PC-3 (cell line): ENCODE measurements at regions not wholly inside any gene's neighbourhood (a gene's known extent, or its start where the extent isn't known, plus 50 kb on each side); places are given as distances from the start of the nearest gene placed in this dataset.

ENCODE experiments used
- CTCF ChIP-seq: fragments of 300-600 bp; sonication (generic); conservative IDR thresholded peaks from 2 replicates; pipeline ENCODE4 v1.5.1; 2017; ENCODE audit warnings: antibody characterized with exemption, low read depth, mild to moderate bottlenecking, low read length
- EZH2 ChIP-seq: fragments of 300-600 bp; sonication (generic); IDR thresholded peaks from one replicate; pipeline ENCODE4 v1.6.1; 2017; ENCODE audit warnings: antibody characterized with exemption, mild to moderate bottlenecking, low read length; ENCODE audit not compliant: unreplicated experiment
- EZH2phosphoT487 ChIP-seq: fragments of 300-600 bp; sonication (generic); IDR thresholded peaks from 2 replicates; pipeline ENCODE4 v1.6.1; 2018; ENCODE audit warnings: mild to moderate bottlenecking, antibody characterized with exemption, low read length, borderline replicate concordance

GRCh38 chr12:73106896-73107295 lies 834.7 kb downstream of the TRHDE start:
- TF ChIP-seq CTCF (no peak), EZH2 (no peak), EZH2phosphoT487 (no peak)
